ENCODE measurements at regions not wholly inside any gene's neighbourhood (a gene's known extent, or its start where the extent isn't known, plus 50 kb on each side); places are given as distances from the start of the nearest gene placed in this dataset.

DNA sequence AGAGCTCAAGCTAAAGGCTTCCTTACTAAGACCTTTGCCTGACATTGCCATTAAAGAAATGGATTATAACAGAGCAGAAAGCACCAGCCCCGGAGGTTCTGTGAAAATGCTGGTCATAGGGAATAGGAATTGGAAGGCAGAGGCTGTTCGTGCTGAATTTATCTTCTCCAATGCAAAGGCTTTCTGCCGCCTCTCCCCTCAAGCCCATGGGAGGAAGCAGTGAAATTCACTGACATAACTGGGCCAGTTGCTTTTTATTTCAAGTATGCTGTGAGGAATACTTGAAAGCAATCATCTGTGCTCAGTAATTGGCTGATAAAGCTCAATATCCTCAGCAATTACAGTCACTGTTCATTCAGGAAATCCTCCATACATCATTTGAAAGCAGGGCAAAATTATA is 85.4 kb upstream of the LINC00305 start:
- no peak for TF ChIP-seq CTCF (IDR thresholded peaks at IDR 0.05)
- ATAC-seq (ENCODE audit: low read depth) (no peak), DNase-seq (no peak)
- no peak overlapping the region for H3K27ac Mint-ChIP-seq
- H3K36me3 Mint-ChIP-seq (ENCODE audit: low read depth), result no peaks in the 10 kb centered on the region
- ChIA-PET POLR2A (no interaction called here), CTCF (no interaction called here)
- intact Hi-C loops (cut with micrococcal nuclease), result no loop called here
- peaks cover 3% of the 10 kb centered on the region for H3K9me3 Mint-ChIP-seq
- no peaks in the 10 kb centered on the region for H3K27me3 Mint-ChIP-seq
- H3K4me3 Mint-ChIP-seq, result no peak overlapping the region
- H3K4me1 Mint-ChIP-seq, result no peaks in the 10 kb centered on the region

GRCh38 chr18:64233851-64234250 is 85.0 kb upstream of the LINC00305 start:
- no peaks in the 10 kb centered on the region for H3K27me3 Mint-ChIP-seq
- no peaks in the 10 kb centered on the region for H3K4me1 Mint-ChIP-seq
- no peak for ATAC-seq (ENCODE audit: low read depth)
- TF ChIP-seq CTCF (IDR thresholded peaks at IDR 0.05), result no peak
- H3K4me3 Mint-ChIP-seq, result no peak overlapping the region
- ChIA-PET CTCF (no interaction called here), POLR2A (no interaction called here)
- H3K27ac Mint-ChIP-seq, result no peak overlapping the region
- H3K36me3 Mint-ChIP-seq (ENCODE audit: low read depth), result no peaks in the 10 kb centered on the region
- DNase-seq, result no peak
- peaks cover 3% of the 10 kb centered on the region for H3K9me3 Mint-ChIP-seq
- intact Hi-C loops (cut with micrococcal nuclease), result no loop called here

DNA sequence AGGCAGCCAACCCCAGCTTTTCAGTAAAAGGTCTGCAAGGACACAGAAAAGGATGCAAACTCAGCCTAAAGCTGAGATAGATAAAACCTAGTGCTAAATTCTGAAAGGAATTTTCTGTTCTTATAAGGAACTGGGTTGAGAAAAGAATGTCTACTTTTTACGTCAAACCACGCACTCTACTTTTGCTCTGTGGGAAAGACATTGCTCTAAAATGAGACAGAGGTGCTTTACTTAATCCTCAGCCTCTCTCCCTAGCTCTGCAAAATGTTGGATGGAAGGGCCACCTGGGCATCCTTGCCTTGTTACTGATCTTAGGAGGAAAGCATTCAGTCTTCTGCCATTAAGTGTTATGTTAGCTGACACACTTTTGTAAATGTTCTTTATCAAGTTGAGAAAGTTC is 72.1 kb upstream of the LINC00305 start:
- DNase-seq (no peak), ATAC-seq (ENCODE audit: low read depth) (no peak)
- H3K27ac Mint-ChIP-seq, result no peak overlapping the region
- no peak for TF ChIP-seq CTCF (IDR thresholded peaks at IDR 0.05)
- ChIA-PET POLR2A (no interaction called here), CTCF (no interaction called here)
- no peaks in the 10 kb centered on the region for H3K4me1 Mint-ChIP-seq
- no peaks in the 10 kb centered on the region for H3K27me3 Mint-ChIP-seq
- intact Hi-C loops (cut with micrococcal nuclease), result no loop called here
- H3K4me3 Mint-ChIP-seq, result no peak overlapping the region
- no peaks in the 10 kb centered on the region for H3K9me3 Mint-ChIP-seq
- H3K36me3 Mint-ChIP-seq (ENCODE audit: low read depth), result no peaks in the 10 kb centered on the region

GRCh38 chr18:64219517-64219916 is 70.6 kb upstream of the LINC00305 start:
- no peaks in the 10 kb centered on the region for H3K27me3 Mint-ChIP-seq

GRCh38 chr18:64210401-64210949 is 61.6 kb upstream of the LINC00305 start:
- Mint-ChIP-seq H3K4me3 (no peak overlapping the region), H3K4me1 (peaks cover 7% of the 10 kb centered on the region), H3K9me3 (no peaks in the 10 kb centered on the region), H3K36me3 (ENCODE audit: low read depth) (no peaks in the 10 kb centered on the region), H3K27ac (no peak overlapping the region), H3K27me3 (no peaks in the 10 kb centered on the region)
- ATAC-seq (ENCODE audit: low read depth), result no peak
- ChIA-PET CTCF (no interaction called here), POLR2A (no interaction called here)
- no peak for DNase-seq
- TF ChIP-seq CTCF (IDR thresholded peaks at IDR 0.05), result no peak
- intact Hi-C loops (cut with micrococcal nuclease), result no loop called here

More at GRCh38 chr18:64219517-64219916, 70.6 kb upstream of the LINC00305 start:
- TF ChIP-seq CTCF (IDR thresholded peaks at IDR 0.05), result no peak
- no peaks in the 10 kb centered on the region for H3K4me1 Mint-ChIP-seq
- H3K9me3 Mint-ChIP-seq, result no peaks in the 10 kb centered on the region
- H3K36me3 Mint-ChIP-seq (ENCODE audit: low read depth), result no peaks in the 10 kb centered on the region
- POLR2A ChIA-PET, result no interaction called here
- DNase-seq, result no peak
- intact Hi-C loops (cut with micrococcal nuclease), result no loop called here
- ATAC-seq (ENCODE audit: low read depth), result no peak
- CTCF ChIA-PET, result no interaction called here
- H3K27ac Mint-ChIP-seq, result no peak overlapping the region
- no peak overlapping the region for H3K4me3 Mint-ChIP-seq
